ENCODE measurements at regions not wholly inside any gene's neighbourhood (a gene's known extent, or its start where the extent isn't known, plus 50 kb on each side); places are given as distances from the start of the nearest gene placed in this dataset.
"Not testable (repeated sequence)": the region's sequence is repeated elsewhere in the genome, so short reads cannot be mapped to it uniquely, and the experiment has no call there.

- DNase-seq, result no peak
These were observed 874.2 kb upstream of the CHORDC1 start for GRCh38 chr11:91097083-91097482.

- DNase-seq, result no peak
These were observed 870.3 kb upstream of the CHORDC1 start for GRCh38 chr11:91093141-91093540.

DNA sequence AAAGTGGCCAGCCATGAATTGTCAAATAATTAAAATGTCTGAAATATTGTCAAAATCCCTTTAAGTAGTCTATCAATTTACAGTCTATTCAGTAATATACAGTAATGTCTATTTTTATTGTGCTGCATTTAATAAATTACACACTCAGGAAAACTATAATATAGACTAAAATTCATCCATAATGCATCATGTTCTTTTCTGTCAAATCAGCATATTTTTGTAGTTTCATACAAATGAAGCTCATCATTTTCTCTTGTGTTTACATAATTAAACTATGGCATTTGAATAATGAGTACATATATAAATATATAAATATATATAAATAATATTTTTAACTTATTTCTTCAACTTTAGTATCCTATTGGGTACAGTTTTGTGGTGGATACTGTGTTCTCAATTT is 868.7 kb upstream of the CHORDC1 start:
- DNase-seq, result no peak

GRCh38 chr11:91086028-91086427 is 863.2 kb upstream of the CHORDC1 start:
- DNase-seq, result no peak

GRCh38 chr11:91082255-91082654 is 859.4 kb upstream of the CHORDC1 start:
- no peak for DNase-seq

GRCh38 chr11:91081440-91082043 is 858.7 kb upstream of the CHORDC1 start:
- DNase-seq, result no peak

- DNase-seq, result no peak
These were observed 855.4 kb upstream of the CHORDC1 start for GRCh38 chr11:91078221-91078620.

GRCh38 chr11:91075032-91075695 is 852.3 kb upstream of the CHORDC1 start:
- DNase-seq, result no peak

DNA sequence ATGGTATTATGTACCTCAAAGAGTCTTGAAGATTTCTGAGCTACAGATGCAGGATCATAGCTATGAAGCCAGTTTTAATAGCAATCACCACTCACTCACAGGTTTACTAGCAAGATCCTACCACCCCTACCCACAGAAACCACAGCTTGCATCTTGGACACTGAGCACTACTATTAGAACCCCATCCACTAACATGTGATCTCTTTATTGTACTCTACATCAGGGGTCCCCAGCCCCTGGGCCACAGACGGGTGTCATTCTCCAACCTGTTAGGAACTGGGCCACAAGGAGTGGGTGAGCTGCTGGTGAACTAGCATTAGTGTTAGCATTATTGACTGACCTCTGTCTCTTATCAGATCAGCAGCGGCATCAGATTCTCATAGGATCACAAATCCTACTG is 844.8 kb upstream of the CHORDC1 start:
- DNase-seq, result no peak

DNA sequence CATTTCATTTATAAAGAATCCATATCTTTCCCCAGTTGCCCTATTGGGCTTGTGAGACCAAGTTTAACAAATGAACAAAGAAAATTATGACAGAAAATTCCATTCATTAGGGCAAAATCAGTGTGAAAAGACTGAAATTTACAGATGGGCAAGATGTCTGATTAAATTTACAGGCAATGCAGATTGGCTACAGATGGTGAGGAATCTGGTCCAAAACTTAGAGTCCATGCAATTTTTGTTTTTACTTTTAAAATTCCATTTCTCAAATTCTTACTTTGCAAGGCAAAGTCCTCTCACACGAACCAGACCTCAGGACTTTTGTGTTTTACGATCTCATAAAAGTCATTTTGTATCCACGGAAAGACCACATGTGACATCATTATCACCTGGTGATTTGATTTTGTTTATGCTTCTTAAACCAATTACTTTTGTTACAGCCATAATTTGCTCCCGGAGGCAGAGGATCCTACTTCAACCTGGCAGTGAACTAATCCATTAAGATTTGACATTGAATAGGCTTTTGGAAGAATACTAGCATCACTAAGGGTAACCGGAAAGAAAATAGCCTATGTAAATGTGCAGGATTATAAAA is 843.7 kb upstream of the CHORDC1 start:
- DNase-seq, result no peak

DNA sequence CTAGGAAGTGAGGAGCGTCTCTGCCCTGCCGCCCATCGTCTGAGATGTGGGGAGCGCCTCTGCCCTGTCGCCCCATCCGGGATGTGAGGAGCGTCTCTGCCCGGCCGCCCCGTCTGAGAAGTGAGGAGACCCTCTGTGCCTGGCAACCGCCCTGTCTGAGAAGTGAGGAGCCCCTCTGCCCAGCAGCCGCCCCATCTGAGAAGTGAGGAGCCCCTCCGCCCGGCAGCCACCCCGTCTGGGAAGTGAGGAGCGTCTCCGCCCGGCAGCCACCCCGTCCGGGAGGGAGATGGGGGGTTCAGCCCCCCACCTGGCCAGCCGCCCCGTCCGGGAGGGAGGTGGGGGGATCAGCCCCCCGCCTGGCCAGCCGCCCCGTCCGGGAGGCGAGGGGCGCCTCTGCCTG is 840.5 kb upstream of the CHORDC1 start:
- not testable (repeated sequence) for DNase-seq

- DNase-seq, result no peak
These were observed 825.0 kb upstream of the CHORDC1 start for GRCh38 chr11:91047882-91048281.

DNA sequence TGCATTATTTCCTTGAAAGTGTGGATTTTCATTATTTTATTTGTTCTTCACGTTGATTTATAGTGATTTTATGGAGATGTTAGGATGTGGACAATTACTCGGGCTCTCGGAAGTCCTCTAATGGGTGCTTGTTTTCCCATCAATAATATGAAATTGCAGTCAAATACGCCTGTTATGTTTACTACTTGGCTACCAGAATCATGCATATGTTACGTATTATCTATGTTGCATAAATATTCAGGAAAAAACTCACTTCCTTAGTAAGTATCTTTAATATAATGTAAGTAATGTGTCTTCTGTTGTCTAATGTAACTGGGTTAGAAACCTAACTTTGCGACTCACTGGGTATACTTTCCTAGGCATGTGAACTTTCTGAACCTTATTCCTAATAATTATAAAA is 823.4 kb upstream of the CHORDC1 start:
- DNase-seq, result no peak

DNA sequence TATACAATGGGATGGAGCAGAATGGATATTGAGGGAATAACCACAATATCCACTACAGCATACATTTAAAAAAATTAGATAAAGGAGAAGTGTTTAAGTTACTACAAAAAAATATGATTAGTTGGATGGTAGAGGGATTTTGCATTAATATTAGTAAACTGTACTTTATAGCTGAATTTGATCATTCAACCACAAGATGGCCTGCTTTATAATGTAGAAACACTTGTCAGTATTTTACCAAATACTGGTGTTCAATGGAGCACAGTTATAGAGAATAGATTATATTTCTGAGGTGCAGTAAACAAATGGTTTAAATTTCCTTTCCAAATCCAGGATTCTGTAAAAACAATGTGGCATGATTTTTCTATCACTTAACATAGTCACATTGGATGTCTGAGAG is 818.8 kb upstream of the CHORDC1 start:
- DNase-seq, result no peak

- DNase-seq, result no peak
These were observed 800.9 kb upstream of the CHORDC1 start for GRCh38 chr11:91023731-91024130.

GRCh38 chr11:91011503-91011902 is 788.7 kb upstream of the CHORDC1 start:
- no peak for DNase-seq

DNA sequence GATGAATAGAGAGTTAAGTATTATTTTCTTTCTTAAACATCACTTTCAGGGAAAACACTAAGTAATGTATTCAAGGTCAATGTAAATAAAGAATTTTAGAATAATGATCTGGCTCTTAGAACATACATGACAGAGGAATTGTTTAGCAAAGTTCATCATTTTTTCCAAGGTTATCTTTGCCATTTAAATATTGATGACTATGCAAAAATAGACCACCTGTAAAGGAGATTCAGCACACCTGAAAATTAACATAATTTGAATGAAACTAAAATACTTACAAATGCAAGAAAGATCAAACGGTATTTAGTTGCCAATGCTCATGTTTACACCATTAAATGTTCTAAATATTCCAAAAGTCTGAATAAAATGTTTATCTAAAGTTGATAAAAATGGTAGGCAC is 782.6 kb upstream of the CHORDC1 start:
- no peak for DNase-seq

DNA sequence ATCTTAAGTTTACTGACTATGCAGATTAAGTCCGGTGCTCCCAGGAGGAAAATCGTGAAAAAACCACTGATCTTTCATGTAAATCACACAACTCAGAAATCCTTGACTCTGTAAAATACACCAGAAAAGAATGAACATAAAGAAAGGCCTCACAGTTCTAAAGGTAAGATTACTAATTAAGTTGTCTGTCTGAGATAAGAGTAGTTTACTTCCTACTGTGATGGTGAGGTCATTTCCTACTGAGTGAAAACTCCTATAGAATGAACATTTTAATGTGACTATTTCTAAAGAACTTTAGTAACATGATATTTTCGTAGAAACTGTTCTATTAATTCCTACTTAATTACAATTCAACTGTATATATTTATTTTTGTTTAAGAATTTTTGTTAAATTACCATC is 774.4 kb upstream of the CHORDC1 start:
- DNase-seq, result no peak

DNA sequence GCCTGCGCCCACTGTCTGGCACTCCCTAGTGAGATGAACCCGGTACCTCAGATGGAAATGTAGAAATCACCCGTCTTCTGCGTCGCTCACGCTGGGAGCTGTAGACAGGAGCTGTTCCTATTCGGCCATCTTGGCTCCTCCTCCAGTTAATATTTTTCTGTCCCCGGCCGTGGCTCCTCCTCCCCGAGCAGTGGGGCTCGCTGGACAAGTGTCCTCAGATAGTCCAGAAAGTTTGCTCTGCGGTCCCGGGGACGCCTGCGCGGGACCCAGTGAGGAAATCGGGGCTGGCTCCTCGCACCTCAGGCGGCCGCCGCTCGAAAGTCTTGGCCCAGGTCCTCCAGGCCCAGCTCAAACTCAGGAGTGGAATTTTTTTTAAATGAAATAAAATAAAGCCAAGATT is 749.3 kb upstream of the CHORDC1 start:
- not testable (repeated sequence) for DNase-seq

DNA sequence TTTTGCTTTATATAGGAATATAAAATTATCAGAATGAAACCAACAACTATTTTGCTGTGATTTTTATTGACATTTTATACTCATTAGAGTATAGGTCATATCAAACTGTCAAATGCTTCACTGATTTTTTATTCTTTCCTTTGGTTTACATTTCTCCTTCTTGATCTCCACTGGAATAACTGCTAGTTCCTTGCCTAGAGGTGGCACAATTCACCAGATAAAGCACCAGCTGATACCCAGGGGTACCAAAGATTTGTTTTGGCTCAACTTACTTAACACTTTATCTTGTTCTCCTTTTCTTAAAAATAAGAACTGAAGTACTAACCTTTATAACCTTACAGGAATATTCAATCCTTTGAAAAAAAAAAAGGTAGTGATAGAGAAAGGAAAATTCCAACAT is 725.1 kb upstream of the CHORDC1 start:
- DNase-seq, result no peak

DNA sequence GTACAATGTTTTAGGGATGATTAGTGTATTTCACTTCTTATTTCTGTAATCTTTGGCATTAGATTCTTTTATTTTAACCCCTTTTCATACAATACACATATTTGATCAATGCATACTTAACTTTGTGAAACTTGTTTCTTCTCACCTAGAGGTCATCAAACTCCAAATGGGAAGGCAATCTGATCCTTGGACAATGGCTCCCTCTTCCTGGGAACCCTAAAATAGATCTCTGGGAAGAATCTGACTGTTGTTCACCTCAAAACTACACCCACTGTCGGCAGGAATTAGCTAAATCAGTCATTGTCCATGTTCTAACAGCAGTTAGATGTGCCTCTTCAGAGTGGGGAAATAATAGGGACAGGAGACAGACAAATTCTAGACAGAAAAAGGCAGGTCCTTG is 707.4 kb upstream of the CHORDC1 start:
- DNase-seq, result no peak

DNA sequence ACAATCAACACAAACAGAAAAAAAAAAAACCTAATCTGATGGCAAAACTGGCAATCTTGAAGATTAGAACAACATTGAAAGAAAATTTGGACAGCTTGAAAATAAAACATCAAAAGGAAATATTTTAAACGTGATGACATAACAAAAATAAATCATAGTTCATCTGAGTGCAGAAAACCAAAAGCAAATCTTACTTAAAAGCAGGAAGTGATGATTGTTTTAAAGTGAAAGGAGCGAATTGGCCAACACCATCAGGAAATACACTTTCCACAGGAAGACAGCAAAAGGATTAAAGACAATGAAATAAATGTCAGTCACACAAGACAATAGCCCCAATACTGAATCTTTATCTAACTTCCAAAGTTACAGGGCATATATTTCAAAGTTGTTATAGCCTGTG is 696.5 kb upstream of the CHORDC1 start:
- DNase-seq, result no peak

- DNase-seq, result no peak
These were observed 693.9 kb upstream of the CHORDC1 start for GRCh38 chr11:90916706-90917105.

- no peak for DNase-seq
These were observed 690.4 kb upstream of the CHORDC1 start for GRCh38 chr11:90913131-90913668.

All from hematopoietic multipotent progenitor cell treated with erythropoietin and hydrocortisone succinate and interleukin-3 and kit ligand, for 6 days (in vitro differentiated cells).